GM19025 (cell line): ENCODE measurements at regions not wholly inside any gene's neighbourhood (a gene's known extent, or its start where the extent isn't known, plus 50 kb on each side); places are given as distances from the start of the nearest gene placed in this dataset.
"Not testable (repeated sequence)": the region's sequence is repeated elsewhere in the genome, so short reads cannot be mapped to it uniquely, and the experiment has no call there.

Experiments
- ATAC-seq: cut with Tn5 transposase; IDR thresholded peaks from one replicate; pipeline ENCODE4 v1.9.1; 2021; ENCODE audit warnings: mild to moderate bottlenecking, low read depth, moderate library complexity; ENCODE audit not compliant: unreplicated experiment

GRCh38 chr3:197408177-197408957 lies 110.0 kb upstream of the DLG1 start:
- no peak for ATAC-seq

DNA sequence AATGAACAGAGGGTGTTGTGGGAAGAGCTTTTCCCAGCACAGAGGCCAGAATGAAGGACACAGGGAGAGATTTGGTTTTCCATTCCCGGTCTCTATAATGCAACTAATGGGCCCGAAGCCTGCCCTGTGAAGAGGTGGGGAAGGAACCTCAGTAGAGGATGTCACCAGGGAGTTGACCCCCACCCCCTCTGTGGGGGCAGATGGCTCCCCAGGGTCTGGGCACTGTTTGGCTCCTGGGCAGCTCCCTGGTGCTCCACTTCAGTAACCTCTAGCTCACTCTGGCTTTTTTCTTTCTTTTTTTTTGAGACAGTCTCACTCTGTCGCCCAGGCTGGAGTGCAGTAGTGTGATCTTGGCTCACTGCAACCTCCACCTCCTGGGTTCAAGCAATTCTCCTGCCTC lies 109.1 kb upstream of the DLG1 start:
- ATAC-seq: no peak

GRCh38 chr3:197407053-197407452 lies 108.6 kb upstream of the DLG1 start:
- no peak for ATAC-seq

GRCh38 chr3:197406266-197406665 lies 107.9 kb upstream of the DLG1 start:
- ATAC-seq: no peak

- no peak for ATAC-seq
These were observed 106.3 kb upstream of the DLG1 start for GRCh38 chr3:197404754-197405153.

DNA sequence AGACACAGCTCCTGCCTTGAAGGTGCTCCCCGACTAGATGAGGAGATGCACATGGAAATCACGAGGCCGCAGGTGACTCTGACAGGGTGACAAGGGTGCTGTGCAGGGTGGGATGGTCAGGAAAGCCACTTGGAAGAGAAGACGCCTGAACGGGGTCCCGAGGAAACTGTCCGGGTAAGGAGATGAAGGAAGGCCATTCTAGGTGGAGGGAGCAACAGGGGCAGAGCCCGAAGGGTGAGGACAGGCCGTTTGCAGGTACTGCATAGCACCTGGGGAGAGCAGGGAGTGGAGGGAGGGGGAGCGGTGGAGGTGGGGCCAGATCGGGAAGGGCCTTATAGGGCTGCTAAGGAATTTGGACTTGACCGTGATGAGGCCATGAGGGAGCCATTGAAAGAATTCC lies 105.6 kb upstream of the DLG1 start:
- no peak for ATAC-seq

DNA sequence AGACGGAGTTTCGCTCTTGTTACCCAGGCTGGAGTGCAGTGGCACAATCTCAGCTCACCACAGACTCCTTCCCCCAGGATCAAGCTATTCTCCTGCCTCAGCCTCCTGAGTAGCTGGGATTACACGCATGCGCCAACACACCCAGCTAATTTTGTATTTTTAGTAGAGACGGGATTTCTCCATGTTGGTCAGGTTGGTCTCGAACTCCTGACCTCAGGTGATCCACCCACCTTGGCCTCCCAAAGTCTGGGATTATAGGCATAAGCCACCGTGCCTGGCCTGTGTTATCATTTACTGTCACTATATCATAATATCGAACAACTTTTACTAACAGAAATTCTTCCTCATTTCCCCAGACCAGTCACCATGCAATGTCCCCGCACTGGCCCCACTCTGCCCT lies 104.0 kb upstream of the DLG1 start:
- ATAC-seq: not testable (repeated sequence)

- ATAC-seq: no peak
These were observed 101.1 kb upstream of the DLG1 start for GRCh38 chr3:197399486-197399885.

DNA sequence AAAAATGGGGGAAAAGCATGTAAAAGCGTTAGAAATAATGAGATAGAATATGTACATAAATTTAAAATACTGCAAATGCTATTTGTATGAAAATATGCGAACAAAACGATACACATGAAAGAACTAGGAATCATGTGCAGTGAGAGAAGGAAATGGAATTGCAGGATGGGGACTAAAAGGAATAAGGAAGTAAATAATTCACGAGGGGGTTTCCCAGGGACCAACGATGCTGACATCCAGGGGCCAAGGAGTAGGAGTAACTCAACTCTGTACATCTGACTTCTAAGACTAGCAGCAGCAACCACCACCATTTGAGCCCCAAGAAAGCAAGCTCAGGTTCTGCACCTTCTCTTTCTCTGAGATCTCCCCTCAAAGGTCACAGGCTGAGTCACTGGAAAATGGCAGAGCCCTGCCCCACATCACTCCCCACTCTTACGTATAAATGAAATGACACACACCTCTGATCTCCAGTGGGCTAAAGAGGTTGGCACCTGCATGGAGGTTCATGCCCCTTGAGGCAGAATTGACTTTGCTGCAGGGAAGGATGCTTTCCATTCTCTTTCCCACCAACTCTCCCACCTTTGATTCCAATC lies 100.0 kb upstream of the DLG1 start:
- no peak for ATAC-seq

DNA sequence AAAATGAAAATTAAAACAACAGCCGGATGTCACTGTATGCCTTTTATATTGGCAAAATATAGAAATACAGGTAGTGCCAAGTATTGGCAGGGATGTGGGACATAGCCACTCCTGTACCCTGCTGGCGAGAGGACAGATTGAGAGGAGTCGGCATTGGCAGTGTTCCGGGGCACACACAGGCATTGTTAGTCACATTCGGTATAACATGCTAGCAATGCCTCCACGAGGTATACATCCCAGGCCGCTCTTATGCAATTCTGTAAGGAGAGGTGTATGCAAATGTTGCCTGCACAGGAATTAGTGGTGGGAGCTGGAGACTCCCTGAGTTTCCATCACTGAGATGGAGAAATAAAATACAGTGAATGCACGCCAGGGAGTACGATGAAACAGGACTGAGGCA lies 99.4 kb upstream of the DLG1 start:
- no peak for ATAC-seq

- peak; percentile 93 for ATAC-seq
These were observed 96.3 kb upstream of the DLG1 start for GRCh38 chr3:197394464-197395321.

GRCh38 chr3:197394126-197394463 lies 95.7 kb upstream of the DLG1 start:
- ATAC-seq: peak; percentile 32

- no peak for ATAC-seq
These were observed 95.3 kb upstream of the DLG1 start for GRCh38 chr3:197393711-197394110.

DNA sequence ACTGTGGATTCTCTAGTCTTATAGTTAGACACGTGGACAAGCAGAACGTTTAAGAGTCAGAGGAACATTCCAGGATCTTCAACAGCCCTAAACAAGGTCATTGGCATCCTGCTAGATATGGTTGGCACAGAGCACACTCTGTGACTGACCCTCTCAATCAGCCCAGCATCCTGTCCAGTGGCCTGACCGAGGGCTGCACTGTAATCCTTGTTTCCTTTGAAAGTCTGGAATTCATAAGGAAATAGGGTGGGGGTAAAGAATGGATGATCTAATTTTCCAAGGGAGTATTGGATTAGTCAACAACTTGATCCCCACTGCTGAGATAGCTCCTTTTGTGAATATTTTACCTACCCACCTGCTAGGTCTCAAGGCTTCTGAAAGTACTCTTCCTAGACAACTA lies 94.5 kb upstream of the DLG1 start:
- ATAC-seq: no peak

DNA sequence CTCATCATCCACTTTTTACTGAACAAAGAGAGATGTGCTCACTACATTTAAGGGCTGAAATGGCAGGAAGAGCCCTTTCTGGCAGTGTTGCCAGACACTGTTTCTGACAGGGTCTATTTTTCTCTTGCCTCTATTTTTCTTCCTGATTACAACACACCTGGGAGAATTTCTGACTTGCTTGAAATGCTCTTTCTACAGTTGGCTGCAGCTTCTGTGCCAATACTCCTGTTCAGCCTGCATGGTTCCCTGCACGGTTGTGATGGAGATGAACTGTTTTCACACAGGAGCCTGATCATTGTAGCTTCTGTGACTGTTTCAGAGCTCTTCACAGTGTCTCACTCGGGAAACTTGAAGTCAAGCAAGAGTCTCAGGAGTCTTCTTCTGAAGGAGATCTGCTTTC lies 83.0 kb upstream of the DLG1 start:
- ATAC-seq: no peak

GRCh38 chr3:197380786-197381185 lies 82.4 kb upstream of the DLG1 start:
- no peak for ATAC-seq

GRCh38 chr3:197378985-197379718 lies 80.7 kb upstream of the DLG1 start:
- no peak for ATAC-seq

DNA sequence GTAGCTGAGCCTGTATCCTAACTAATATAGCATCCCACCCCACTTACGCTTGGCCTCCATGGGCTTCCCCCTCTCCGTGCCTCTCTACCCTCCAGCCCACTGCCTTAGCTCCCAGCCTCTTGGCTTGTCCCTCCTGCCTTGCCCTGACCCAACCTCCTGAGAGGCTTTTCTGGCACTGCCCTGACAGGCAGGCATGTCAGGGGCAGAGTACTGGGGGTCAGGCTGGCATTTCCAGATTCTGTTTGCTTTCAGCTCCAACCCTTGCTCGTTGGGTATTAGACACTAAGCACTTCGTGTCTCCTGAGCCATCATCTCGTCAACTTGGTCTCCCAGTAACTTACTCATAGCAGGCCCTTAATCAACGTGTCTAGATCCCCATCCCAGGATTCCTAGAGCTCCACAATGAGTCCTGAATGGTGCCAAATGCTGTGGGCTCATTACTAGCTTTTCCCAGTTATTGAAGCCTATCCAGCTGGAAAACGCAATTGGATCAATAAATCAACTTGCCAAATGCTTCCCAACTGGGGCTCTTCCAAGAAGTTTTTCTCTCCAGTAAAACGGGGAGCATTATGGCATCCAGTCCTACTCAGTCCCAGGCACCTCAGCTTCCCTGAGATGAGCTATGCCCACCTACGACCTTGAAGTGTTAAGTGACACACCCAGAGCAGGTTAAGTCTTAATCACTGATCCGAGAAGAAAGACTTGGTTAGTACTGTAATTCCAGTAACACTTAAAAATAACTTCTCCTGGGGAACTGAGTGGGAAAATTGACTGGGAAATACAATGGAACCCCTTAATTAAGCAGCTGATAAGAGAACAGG lies 78.5 kb upstream of the DLG1 start:
- ATAC-seq: no peak

DNA sequence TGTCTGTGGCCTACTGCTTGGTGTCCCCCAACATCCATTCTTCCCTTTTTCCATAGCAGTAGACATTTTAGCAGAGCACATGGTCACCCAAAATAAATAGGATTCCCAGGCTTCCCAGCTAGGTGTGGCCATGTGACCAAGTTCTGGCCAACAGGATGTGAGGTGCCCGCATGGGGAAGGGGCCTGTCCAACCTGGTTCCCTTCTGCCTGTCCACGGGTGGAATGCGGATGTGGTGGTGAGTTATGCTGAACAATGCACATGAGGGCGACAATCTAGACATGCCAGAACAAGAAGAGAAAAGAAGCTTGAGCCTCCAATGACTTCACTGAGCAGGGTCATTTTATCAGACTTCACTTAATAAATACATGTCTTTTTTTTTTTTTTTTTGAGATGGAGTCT lies 77.6 kb upstream of the DLG1 start:
- no peak for ATAC-seq

- no peak for ATAC-seq
These were observed 76.6 kb upstream of the DLG1 start for GRCh38 chr3:197375001-197375441.
